Astrocyte of the spinal cord (primary cell): ENCODE measurements at regions not wholly inside any gene's neighbourhood (a gene's known extent, or its start where the extent isn't known, plus 50 kb on each side); places are given as distances from the start of the nearest gene placed in this dataset.

Experiments
- DNase-seq: peaks from one replicate; pipeline ENCODE4 v3.0.0; 2011; ENCODE audit warnings: low read depth, low spot score
- H3K4me3 ChIP-seq: 2 replicates; pipeline ENCODE4 v1.5.1; 2011; ENCODE audit warnings: low read depth, mild to moderate bottlenecking, low read length, moderate library complexity
- in situ Hi-C: cut with HindIII; loops from 2 replicates; pipeline ENCODE4 v1.10.0; 2017; ENCODE audit warnings: low sequenced_read_pairs
- TF ChIP-seq, protein P1 (sequence below): IDR thresholded peaks from 2 replicates; pipeline ENCODE4 v1.5.1; 2012; ENCODE audit warnings: low read depth, mild to moderate bottlenecking, low read length, inconsistent platforms

DNA sequence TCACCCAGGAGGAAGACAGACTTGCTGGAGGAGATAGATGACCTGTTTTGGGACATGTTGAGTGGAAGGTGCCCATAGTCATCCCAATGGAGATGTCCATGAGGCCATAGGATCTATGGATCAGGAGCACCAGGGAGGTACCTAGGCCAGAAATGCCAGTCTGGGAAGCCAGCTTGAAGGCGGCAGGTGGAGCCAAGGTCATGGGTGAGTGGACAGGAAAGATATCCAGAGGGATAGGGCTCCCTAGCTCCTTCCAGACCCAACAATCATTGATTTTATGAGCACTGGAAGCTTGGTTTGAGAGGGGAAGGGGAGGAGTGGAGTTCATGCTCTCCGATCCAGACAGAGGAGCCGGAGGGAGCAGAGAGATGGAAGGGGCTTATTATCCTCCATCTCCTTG lies 252.6 kb downstream of the CDK5RAP2 start:
- in situ Hi-C loops, result no loop called here
- no peak for DNase-seq
- H3K4me3 ChIP-seq, result no peak overlapping the region
- TF ChIP-seq, protein P1, sequence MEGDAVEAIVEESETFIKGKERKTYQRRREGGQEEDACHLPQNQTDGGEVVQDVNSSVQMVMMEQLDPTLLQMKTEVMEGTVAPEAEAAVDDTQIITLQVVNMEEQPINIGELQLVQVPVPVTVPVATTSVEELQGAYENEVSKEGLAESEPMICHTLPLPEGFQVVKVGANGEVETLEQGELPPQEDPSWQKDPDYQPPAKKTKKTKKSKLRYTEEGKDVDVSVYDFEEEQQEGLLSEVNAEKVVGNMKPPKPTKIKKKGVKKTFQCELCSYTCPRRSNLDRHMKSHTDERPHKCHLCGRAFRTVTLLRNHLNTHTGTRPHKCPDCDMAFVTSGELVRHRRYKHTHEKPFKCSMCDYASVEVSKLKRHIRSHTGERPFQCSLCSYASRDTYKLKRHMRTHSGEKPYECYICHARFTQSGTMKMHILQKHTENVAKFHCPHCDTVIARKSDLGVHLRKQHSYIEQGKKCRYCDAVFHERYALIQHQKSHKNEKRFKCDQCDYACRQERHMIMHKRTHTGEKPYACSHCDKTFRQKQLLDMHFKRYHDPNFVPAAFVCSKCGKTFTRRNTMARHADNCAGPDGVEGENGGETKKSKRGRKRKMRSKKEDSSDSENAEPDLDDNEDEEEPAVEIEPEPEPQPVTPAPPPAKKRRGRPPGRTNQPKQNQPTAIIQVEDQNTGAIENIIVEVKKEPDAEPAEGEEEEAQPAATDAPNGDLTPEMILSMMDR, result no peak

DNA sequence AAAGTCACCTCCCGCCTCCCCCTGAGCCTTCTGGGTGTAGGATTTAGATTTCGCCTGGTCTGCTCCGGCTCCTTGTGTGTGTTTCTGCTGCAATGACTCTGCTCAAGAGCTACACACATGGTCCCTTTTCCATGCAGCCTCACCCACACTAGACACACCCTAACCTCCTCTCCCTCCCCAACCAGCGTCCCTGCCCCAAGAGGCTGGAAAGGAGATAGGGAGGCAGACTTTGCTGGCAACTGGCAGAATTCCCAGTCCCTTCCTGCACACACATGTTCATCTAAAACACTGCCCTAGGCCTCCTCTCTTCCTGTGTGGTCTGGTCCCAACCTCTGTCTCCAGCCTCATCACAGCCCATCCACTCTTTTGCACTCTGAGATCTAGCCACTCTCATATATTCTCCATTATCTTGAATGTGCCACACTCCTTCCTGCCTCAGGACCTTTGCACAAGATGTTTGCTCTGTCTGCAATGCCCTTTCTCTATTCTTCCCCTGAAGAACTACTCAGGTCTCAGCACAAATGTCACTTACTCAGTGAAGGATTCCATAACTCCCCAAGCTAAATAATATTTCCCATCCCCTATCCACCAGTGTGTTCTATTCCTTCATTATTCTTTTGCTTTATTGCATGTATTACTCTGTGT lies 253.8 kb downstream of the CDK5RAP2 start:
- no peak for DNase-seq
- in situ Hi-C loops, result no loop called here
- H3K4me3 ChIP-seq, result no peak overlapping the region
- TF ChIP-seq, protein P1, result no peak

DNA sequence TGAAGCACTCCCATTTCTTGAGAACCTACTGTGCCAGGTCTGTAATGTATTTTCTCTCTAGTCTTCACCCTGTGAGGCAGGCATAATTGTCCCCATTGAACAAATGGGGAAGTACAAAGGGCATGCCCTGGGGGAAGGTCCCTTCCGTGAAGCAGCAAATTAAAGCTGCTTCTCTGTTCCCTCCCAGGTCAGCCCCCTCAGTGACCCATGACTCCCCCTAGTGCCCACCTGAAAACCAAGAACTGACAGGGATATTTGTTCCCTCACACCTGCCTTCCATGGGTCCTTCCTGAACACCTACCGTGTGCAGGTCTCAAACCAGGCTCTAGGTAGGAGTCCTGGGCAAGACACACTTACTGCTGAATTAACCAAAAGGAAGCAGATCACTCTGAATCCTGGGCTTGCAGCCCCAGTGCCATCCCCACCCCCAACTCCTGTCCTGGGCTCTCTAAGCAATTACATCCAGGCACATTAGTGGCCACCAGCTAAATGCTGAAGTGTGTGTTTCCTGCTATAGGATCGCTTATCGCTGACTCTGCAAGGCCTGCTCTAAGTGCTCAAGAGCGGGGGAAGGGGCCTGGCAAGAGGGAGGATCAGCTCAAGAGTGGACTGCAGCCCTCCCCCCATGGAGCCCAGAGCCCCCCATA lies 254.8 kb downstream of the CDK5RAP2 start:
- in situ Hi-C loops, result no loop called here
- no peak overlapping the region for H3K4me3 ChIP-seq
- no peak for DNase-seq
- TF ChIP-seq, protein P1, result no peak

DNA sequence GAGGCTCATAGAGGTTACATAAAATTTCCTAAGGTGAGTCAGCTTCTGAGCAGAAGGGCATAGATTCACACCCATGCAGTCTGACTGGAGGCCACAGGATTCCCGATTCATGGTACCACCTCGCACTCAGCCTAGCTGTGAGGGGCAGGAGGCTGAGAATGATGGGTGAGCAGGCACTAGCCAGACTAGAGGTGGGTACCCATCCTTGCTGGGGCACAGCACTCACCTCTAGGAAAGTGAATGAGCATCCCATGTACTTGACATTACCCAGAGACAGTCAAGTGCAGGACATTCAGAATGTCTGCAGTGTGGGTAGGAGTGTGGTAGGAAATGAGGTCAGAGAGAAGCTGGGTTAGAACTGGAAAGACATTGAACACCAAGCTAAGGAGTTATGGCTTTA lies 255.5 kb downstream of the CDK5RAP2 start:
- no peak overlapping the region for H3K4me3 ChIP-seq

DNA sequence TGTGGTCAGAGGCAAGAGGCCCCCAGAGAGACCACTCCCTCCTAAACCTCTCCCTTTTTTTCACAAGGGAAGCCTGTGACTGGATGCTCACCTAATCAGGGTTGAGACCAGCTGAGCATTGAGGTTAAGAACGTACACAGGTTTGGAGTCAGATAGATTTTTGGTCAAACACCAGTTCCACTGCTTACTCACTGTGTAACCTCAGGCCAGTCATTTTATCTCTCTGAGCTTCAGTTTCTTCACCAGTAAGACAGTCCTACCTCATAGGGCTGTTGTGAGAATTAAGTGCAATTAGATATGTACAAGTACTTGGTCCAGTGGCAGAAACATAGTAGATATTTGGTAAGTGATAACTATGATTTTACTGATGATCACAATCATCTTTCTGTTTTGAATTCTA lies 256.8 kb downstream of the CDK5RAP2 start:
- in situ Hi-C loops, result no loop called here
- H3K4me3 ChIP-seq, result no peak overlapping the region
- TF ChIP-seq, protein P1, result no peak
- DNase-seq, result no peak

More for the DNA sequence above, 255.5 kb downstream of the CDK5RAP2 start:
- no peak for DNase-seq
- in situ Hi-C loops, result no loop called here
- TF ChIP-seq, protein P1, result no peak

DNA sequence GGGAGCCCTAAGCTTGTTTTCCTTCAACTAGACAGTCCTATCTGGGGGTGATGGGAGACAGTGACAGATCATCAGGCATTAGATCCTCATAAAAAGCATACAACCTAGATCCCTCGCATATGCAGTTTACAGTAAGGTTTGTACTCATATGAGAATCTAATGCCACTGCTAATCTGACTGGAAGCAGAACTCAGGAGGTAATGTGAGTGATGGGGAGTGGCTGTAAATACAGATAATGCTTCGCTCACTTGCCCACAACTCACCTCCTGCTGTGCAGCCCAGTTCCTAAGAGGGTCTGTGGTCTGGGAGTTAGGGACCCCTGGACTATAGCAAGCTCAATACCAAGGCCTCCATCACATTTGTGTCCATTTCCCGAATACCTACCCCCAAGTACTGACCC lies 260.5 kb downstream of the CDK5RAP2 start:
- in situ Hi-C loops, result no loop called here
- TF ChIP-seq, protein P1, result no peak
- DNase-seq, result no peak
- H3K4me3 ChIP-seq, result no peak overlapping the region
